ELF-1 (cell line): ENCODE measurements at regions not wholly inside any gene's neighbourhood (a gene's known extent, or its start where the extent isn't known, plus 50 kb on each side); places are given as distances from the start of the nearest gene placed in this dataset.

ENCODE experiments used
- DNase-seq: peaks from one replicate; pipeline ENCODE4 v3.0.0-alpha.2; 2016; ENCODE audit warnings: low read depth, low spot score

DNA sequence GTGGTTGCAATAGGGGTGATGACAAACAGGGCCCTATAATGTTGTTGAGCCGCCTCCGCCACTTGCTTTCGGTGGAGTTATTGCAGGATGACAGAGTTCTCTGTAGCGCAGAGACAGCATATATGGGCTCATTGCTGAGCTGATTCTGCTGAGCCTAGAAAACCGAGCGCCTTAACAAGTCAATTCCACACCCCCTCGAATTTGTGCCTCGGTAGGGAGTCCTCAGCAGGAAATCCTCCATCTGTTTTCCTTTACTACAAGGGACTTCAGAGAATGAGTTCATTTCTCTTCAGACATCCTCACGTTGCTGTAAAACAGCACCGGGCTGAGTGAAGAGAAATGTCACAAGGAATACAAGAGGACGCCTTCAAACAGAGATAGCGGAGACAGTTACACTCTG lies 90.7 kb upstream of the KIAA1217 start:
- DNase-seq: peak; percentile 36

- no peak for DNase-seq
Observed at GRCh38 chr10:24119896-24120295, 89.0 kb upstream of the KIAA1217 start.

DNA sequence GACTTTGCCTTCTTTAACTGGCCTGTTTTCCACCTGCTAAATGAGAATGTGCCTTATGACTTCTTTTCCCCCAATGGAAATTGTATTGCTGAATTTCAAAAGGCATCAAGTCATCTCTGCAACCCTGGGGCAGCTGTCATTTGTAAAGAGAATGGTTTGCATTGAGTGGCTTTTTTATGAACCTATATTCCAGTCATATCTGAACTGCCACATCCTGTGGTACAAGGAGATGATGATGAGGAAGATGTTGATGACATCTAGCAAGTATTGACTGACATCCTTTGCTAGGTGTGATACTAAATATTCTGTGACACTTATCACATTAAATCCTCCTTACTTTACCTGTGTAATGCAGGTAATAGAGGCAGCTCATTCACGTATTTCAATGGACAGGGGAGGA lies 88.3 kb upstream of the KIAA1217 start:
- no peak for DNase-seq

GRCh38 chr10:24127516-24127915 lies 81.4 kb upstream of the KIAA1217 start:
- DNase-seq: no peak

DNA sequence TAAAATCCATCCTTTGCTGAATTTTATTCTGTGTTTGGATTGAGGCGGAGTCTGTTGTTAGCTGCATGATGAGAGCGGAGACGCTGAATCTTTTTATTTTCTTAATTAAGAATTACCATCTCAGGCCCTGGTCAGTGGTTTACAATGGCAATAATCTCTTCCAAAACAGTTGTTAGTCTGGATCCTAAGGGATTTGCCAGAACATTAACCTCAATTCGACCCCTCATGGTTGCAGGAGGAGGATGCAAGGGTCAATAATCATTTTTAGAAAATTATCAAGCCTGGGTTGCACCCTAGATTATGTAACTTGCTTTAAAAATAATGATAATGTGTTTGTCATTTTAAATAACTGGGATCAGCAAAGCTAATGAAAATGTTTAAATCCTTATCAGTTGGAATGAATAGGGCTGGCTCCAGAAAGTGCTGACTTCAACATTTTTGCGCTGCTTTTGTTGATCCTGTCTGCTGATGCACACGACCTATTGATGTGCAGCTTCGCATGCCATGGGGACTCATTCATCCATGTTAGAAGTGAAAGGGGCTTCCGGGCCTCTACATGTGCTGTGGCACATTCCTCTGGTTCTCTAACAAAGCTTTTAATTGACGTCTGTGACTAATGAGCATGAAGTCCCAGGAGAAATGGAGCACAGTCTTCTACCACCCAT lies 80.7 kb upstream of the KIAA1217 start:
- peak; percentile 30 for DNase-seq

DNA sequence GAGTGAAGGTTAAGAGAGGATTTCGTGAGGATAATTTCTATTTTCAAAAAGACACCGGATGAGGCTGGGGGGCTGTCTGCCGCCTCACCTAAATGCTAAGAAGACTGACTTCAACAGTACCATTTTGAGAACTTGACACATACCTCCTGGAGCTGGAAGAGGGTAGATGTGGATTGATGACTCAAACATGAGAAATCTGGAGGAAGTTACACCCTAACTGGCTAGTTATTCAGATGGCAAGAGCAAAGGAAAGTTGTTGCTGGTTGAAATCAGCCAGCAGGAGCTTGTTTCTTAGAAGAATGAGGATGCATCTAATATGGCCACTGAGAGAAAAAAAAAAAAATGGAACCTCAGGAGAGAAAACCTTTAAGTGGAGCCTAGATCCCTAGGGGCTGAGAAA lies 76.2 kb upstream of the KIAA1217 start:
- no peak for DNase-seq

DNA sequence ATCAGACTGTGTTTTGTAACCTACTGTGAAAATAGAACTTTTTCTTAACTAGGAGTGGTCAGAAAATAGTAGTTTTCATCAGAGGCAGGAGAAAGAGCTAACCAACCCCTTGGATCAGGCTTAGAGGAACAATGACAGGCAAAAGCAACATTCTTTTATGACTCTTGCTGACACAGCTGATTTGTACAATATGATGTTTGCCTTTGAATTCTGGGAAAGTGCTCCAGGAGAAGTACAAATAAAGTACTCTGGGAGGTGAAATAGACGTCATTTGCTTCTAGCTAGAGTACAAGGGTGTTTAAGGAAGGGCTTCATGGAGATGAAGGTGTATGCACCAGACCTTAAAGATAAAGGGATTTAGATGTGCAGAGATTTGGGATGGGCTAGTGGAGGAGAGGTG lies 75.1 kb upstream of the KIAA1217 start:
- DNase-seq: no peak

- DNase-seq: no peak
Observed at GRCh38 chr10:24136070-24136469, 72.9 kb upstream of the KIAA1217 start.

GRCh38 chr10:24147321-24147720 lies 61.6 kb upstream of the KIAA1217 start:
- DNase-seq: no peak

GRCh38 chr10:24149640-24150039 lies 59.3 kb upstream of the KIAA1217 start:
- no peak for DNase-seq

DNA sequence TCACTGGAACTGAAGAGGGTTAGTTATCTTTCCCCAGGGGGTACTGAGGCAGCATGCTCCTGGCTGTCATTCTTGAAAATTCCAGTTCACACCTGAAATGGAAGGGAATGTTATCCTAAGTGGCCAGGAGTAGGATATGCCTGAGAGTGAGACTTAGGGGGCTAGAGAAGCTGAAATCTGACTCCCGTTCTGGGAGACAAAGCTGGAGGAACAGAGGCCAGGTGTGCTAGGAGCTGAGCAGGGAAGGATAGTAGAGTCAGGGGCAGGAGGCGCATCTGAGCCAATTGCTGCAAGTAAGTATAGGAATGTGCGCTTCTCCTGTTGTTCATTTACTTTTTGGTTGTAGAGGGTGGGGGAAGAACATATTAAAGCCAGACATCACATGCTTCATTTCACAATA lies 58.1 kb upstream of the KIAA1217 start:
- DNase-seq: no peak

DNA sequence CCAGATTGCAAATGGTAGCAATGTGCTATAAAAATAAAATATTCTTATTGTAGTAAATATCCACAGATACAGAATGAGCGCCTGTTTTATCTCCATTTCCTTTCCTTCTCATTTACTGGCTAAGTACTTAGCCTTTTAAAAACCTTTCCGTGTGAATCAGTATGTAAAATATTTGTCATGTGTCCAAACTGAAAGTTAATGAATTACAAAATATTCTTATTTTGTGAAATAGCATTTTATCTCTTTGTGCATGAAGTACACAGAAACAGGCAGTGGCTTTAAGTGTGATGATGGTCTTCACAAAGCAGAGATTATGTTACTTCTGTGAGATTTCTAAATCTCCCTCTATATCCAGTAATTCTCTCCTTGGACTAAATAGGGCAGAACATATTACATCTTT lies 56.7 kb upstream of the KIAA1217 start:
- DNase-seq: no peak

DNA sequence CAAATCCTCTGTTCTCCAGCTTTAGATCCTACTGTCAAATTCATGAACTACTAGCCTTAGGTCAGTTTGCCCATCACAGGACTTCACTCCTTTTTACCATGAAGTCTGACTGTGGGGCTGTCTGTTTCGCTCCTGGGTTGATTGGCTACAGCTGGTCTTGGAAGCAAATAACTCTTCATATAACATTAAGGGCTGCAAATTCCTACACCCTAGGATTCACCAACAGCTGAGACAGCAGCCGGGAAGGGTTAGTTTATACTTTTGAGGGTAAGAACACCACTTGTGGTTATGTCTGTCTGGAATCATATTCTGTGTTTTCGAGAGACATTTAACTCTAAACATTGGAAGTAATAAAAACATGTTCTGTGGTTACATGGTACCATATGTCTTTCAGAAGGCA lies 55.9 kb upstream of the KIAA1217 start:
- no peak for DNase-seq

DNA sequence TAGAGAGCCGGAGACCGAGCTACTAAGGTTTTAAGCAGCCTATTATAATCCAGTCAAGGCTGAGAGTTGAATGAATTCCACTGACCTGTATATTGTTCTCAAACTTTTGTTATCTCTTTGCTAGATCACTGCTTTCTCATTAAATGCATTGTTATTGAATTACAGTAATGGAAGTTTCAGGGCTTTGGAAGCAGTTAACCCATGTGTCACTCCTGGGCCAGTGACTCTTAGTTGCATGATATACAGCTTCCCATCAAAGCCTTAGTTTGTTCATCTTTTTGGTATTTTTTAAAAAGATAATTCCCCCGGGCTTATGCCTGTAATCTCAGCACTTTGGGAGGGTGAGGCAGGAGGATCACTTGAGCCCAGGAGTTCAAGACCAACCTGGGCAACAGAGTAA lies 55.4 kb upstream of the KIAA1217 start:
- no peak for DNase-seq

DNA sequence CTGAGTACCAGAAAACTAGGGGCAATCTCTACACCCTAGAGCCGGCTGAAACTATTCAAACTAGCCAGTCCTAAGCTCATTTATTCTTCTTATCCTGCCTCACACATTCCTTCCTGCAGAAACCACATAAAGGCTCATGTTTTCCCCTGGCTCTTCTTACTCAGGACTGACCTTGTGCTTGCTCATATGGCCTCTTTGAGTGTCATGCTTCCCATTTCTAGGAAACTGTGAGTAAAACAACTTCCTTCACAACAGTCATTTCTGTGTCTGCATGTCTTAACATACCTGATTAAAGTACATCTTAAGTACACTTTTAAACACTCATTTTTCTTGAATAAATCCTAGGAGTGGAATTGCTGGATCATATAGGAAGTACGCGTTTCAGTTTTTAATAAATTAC lies 52.3 kb upstream of the KIAA1217 start:
- no peak for DNase-seq

DNA sequence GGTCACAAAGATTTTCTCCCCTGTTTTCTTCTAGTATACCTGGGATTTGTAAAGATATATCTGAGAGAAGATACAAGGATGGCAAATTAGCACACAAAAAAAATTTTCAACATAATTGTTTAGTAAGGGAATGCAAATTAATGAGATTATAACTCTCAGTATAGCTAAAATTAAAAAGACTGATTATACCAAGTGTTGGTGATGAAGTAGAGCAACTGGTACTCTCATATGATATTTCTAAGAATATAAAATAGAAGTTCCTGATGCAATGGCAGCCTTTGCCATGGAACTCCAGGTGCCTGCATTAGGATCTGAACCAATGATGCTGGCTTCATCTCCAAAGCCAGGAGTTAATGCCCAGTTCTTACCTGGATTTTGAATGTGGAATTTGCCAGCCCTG lies 51.4 kb upstream of the KIAA1217 start:
- DNase-seq: no peak
